Motor neuron (in vitro differentiated cells): ENCODE measurements at regions not wholly inside any gene's neighbourhood (a gene's known extent, or its start where the extent isn't known, plus 50 kb on each side); places are given as distances from the start of the nearest gene placed in this dataset.

ENCODE experiments used
- ATAC-seq, 8 experiments: fragments of 200-7000 bp; cut with Tn5 transposase; replicated peaks in 6 of 8; 2 replicates each; pipeline ENCODE4 v1.8.0; 2021; ENCODE audit warnings: mild to moderate bottlenecking in 8 of 8, moderate library complexity in 8 of 8
- H3K27ac ChIP-seq, 2 donors: fragments of 250-450 bp; sonication (Bioruptor Pico); 2 replicates each; pipeline ENCODE4 v1.9.0; 2021; ENCODE audit warnings: antibody characterized with exemption in 2 of 2, mild to moderate bottlenecking in 2 of 2, moderate library complexity in 1 of 2
- H3K4me1 ChIP-seq, 2 donors: fragments of 250-450 bp; sonication (Bioruptor Pico); replicated peaks in 1 of 2; 2 replicates each; pipeline ENCODE4 v1.6.1; 2021; ENCODE audit warnings: antibody characterized with exemption in 2 of 2, mild to moderate bottlenecking in 2 of 2, moderate library complexity in 1 of 2
- H3K4me3 ChIP-seq, 5 donors: fragments of 250-450 bp; sonication (Bioruptor Pico); 2 replicates each; pipeline ENCODE4 v1.9.0; 2021; ENCODE audit warnings: antibody characterized with exemption in 5 of 5, mild to moderate bottlenecking in 5 of 5, moderate library complexity in 4 of 5
- WGBS, 10 experiments: fragments of 450-650 bp; shearing (Covaris generic); methylation state at CpG; one replicate each; pipeline ENCODE4 v1.0.0; 2022; 5-methylcytosine and 5-hydroxymethylcytosine counted together
- in situ Hi-C, 9 experiments: fragments of 400-800 bp; cut with MboI; loops; one replicate each; pipeline ENCODE4 v1.15.0; 2021; ENCODE audit warnings: low sequenced_read_pairs in 9 of 9, low pct_unique_long_range_greater_than_20kb in 2 of 9; ENCODE audit not compliant: unreplicated experiment in 9 of 9

DNA sequence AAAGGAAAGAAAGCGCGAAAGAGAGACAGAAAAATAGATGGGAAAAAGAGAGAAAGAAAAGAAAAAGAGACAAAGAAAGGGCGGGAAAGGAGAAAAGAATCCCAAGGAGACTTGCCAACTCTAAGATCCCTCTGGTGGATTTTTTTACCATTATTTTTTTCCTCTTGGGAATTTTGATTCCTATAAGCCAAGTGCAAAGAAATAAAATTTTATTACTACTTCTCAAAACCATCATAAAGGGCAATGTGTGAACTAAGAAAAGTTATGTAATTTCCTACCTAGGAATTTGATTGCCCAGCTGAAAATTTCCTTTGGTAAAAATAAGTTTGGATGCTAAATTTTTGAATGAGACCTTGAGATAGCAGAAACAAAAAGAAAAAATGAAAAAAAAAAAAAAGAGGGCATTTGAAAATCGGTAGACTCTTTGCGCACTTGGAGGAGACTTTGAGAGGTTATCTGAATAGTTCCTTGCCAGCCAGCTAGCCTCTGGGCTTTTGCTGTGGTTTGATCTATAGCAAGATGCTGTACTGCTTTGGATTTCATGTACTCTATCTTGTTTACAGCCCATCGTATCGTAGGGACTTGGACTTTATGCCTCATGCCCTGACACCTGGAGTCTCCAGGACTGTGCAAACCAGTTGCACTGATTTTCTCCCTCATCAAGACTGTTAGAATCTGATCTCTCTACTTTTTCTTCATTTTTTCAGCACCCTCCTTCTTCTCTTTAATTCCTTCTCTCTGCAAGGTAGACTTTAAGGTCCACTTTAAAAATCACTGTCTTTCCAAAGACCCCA, 535.4 kb upstream of the MKI67 start:
- Histone ChIP-seq H3K27ac (no peak overlapping the region), H3K4me3 (no peak overlapping the region), H3K4me1 (no peaks in the 10 kb centered on the region)
- in situ Hi-C loops = no loop called here
- WGBS, 10 experiments = 31 to 95% (median 82%) methylated on average over 4 to 7 of the region's 7 CpGs
- ATAC-seq = no peak

DNA sequence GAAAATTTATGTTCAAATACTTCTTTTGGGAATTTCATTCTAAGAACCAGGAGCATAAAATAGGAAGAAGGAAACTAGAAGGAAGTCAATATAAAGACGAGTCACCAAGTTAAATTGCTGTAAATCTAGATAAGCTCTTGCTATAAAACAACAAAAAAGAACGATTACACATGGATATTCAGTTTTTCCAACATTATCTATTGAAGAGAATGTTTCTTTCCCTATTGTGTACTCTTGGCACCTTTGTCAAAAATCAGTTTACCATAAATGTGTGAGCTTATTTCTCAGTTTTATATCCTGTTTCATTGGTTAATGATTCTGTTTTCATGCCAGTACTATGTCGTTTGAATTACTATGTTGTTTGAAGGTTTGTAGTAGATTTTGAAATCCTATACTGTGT, 536.3 kb upstream of the MKI67 start:
- H3K4me3 ChIP-seq = no peak overlapping the region
- H3K27ac ChIP-seq = no peak overlapping the region
- ATAC-seq = no peak
- no peaks in the 10 kb centered on the region for H3K4me1 ChIP-seq
- in situ Hi-C loops = no loop called here
- 0 to 88% (median 53%) methylated on average over 1 to 3 of the region's 3 CpGs for WGBS, 10 experiments

DNA sequence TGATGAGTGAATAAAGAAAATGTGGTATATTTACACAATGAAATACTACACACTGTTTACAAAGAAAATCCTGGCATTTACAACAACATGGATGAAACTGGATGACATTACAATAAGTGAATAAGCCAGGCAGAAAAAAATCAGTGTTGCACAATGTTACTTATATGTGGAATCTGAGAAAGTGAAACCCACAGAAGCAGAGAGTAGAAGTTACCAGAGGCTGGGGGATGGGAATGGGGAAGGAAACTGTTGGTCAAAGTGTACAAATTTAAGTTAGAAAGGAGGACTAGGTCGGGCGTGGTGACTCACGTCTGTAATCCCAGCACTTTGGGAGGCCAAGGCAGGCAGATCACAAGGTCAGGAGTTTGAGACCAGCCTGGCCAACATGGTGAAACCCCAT, 538.5 kb upstream of the MKI67 start:
- no peak overlapping the region for H3K27ac ChIP-seq
- H3K4me3 ChIP-seq = no peak overlapping the region
- no peak for ATAC-seq
- H3K4me1 ChIP-seq = no peaks in the 10 kb centered on the region
- WGBS, 10 experiments = 90 to 100% (median 100%) methylated on average over 1 to 3 of the region's 3 CpGs; no CpG with 5 or more reads in 7 of the 10 experiments
- in situ Hi-C loops = no loop called here

DNA sequence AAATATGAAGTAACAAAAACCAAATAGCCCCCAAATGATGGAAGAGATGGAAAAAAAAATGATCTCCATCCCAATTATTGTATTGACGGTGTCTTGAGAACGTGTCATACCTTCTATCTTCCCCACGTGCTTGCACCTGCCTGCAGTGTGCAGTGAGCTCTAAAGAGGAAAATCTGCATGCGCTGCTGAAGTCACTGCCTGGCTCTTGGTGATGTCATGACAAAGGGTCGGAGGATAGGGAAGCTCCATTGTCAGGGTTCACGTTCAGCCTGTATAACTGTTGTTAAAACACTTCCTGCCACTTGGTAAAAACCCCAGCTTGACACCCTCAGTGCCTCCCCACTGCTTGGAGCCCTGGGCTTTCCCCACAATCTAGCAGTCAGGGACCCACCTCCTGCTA, 549.2 kb upstream of the MKI67 start:
- Histone ChIP-seq H3K4me1 (peaks cover 0 to 4% of the 10 kb centered on the region in 2 donors), H3K27ac (no peak overlapping the region), H3K4me3 (no peak overlapping the region)
- 17 to 100% (median 70%) methylated on average over 1 to 6 of the region's 6 CpGs; no CpG with 5 or more reads in 1 of the 10 experiments for WGBS, 10 experiments
- in situ Hi-C loops = no loop called here
- peak in 2 of 8 experiments; percentile 45 to 65 for ATAC-seq

DNA sequence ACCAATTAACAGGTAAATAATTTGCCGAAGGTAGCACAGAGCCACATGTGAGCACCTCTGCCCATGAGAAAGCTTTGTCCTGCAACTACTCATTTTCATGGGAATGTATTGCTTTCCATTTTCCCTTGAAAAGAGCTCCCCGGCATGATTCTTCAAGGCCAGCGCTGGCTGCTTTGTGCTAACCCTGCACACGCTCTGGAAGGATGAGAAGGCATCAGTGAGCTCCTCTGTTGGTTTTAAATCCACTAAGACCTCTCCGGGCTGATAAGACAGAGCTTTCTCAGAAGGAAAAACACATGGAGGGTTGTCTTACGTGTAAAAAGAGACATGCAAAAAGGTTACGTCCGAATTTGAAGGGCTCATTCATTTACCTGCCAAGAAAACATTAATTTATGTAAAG, 553.9 kb upstream of the MKI67 start:
- Histone ChIP-seq H3K4me3 (no peak overlapping the region), H3K27ac (no peak overlapping the region), H3K4me1 (peaks cover 0 to 11% of the 10 kb centered on the region in 2 donors)
- in situ Hi-C loops = no loop called here
- no peak for ATAC-seq
- WGBS, 10 experiments = 26 to 89% (median 61%) methylated on average over 1 to 7 of the region's 8 CpGs

DNA sequence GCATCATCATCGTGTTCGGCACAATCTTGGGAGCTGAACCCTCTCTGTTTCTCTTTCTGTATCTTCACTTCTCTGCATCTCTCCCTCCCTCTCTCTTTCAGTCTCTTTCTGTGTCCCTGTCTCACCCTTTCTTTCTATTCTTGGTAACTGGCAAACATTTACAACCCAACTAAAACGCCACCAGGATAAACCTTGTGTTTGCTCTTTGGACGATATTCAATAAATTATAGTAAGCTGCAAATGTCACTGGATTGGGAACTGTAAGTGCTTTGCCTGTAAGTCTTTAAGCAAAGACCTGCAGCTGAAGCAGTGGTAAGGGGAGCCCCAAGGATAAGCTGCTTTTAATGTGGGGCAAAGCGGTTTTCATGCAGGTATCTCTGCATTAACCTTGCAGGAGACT, 558.0 kb upstream of the MKI67 start:
- Histone ChIP-seq H3K27ac (no peak overlapping the region), H3K4me3 (no peak overlapping the region), H3K4me1 (peaks cover 26 to 37% of the 10 kb centered on the region in 2 donors)
- WGBS, 10 experiments = 20 to 95% (median 66%) methylated on average over 1 to 4 of the region's 5 CpGs; no CpG with 5 or more reads in 4 of the 10 experiments
- in situ Hi-C loops = no loop called here
- ATAC-seq = no peak

DNA sequence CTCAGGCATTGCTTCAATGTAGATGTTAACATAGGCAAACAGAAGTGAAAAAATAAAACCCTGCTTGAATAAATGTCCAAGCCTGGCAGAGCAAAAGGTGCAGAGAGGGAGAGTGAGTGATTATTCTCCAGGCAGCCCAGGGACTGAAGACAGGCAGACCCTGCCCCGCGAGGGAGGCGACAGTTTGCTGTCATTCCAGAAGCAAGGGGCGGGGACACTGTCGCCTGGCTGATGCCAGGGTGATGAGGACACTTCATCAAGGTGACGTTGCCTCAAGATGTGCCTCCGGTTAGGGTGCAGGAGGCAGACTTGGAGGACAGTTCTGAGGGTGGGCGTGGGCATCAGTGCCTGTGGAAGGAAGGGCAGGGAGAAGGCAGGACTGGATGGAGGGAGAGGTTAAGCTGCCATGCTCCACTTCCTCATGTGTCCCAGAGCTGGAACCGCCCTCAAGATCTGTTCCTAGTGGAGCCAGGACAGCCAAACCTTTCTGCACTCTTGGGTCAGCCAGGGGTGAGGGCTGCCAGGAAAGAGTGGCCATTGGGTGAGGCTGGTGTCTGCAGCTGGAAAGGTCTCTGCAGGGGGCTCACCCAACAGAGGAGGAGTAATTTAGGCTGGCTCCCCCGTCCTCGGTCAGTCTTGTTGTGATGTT, 560.5 kb upstream of the MKI67 start:
- Histone ChIP-seq H3K4me3 (no peak overlapping the region), H3K27ac (peak overlapping the region in 1 of 2 donors; percentile 16), H3K4me1 (peaks cover 38 to 43% of the 10 kb centered on the region in 2 donors)
- 33 to 100% (median 55%) methylated on average over 1 to 4 of the region's 11 CpGs; no CpG with 5 or more reads in 3 of the 10 experiments for WGBS, 10 experiments
- in situ Hi-C loops = no loop called here
- peak in 5 of 8 experiments; percentile 74 to 82 (median 77) for ATAC-seq

DNA sequence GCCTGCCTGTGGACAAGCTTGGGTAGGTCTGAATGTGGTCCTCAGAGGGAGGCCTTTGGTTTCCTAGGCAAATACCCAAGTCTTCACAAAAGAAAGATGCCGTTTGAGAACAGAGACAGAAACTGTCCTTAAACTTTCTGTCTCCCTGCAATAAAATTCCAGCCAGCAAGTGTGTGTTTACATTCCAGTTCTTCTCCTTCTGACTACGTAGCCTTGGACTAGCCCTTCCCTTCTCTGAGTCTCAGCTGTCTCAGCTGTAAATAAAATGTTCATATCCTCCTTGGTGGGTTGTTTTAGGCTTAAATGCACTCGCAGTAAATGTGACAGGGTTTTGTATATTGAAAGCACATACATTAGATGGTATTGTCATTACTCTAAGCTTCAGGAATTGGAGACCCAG, 561.2 kb upstream of the MKI67 start:
- Histone ChIP-seq H3K4me1 (peaks cover 38 to 43% of the 10 kb centered on the region in 2 donors), H3K27ac (no peak overlapping the region), H3K4me3 (no peak overlapping the region)
- ATAC-seq = no peak
- in situ Hi-C loops = no loop called here
- WGBS, 10 experiments = 13 to 90% (median 52%) methylated on average over 1 to 3 of the region's 3 CpGs; no CpG with 5 or more reads in 1 of the 10 experiments

DNA sequence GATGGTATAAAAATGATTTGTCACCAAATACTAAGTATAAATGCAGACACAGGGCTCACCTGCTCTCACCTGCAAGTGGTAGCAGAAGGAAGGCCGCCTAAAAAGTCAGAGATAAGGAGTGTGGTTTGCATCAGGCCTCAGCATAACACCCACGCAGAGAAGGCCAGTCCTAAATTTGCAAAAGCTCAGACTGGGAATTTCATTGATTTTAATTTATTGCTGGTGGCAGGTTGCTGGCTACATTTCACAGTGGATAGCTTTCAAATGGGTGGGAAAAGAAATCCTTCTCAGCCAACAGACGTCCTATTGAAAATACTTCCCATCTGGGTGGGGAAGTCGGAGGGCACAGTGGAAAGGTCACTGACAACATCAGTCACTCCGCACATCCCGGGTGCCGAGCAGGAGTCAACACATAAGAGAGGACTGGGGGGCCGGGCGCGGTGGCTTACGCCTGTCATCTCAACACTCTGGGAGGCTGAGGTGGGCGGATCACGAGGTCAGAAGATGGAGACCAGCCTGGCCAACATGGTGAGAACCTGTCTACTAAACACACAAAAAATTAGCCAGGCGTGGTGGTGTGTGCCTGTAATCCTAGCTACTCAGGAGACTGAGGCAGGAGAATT, 561.8 kb upstream of the MKI67 start:
- no peak overlapping the region for H3K4me3 ChIP-seq
- ATAC-seq = peak in 3 of 8 experiments; percentile 35 to 52 (median 38)
- peak overlapping the region in 1 of 2 donors; percentile 14 for H3K27ac ChIP-seq
- H3K4me1 ChIP-seq = peaks cover 38 to 43% of the 10 kb centered on the region in 2 donors
- in situ Hi-C loops = no loop called here
- 0 to 84% (median 51%) methylated on average over 1 to 10 of the region's 14 CpGs; no CpG with 5 or more reads in 5 of the 10 experiments for WGBS, 10 experiments

DNA sequence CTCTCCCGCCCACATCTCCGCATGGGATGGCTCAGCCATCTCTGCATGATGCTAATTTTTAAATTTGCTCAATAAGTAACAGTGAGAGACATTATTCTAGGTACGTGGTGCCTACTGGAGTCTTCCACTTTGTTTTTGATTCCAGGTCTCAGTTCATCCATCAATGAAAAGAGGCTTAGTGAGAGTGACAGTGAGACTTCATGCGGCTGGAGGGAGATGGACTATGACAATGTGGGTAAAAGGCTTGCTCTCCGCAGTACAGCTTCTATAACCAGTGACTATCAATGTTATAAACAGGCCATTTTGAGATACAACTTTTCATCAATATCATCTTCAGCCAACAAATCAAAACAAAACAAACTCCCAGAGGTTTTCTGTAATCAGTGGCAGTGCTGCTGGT, 563.4 kb upstream of the MKI67 start:
- no peak overlapping the region for H3K27ac ChIP-seq
- ATAC-seq = no peak
- peaks cover 53 to 54% of the 10 kb centered on the region in 2 donors for H3K4me1 ChIP-seq
- in situ Hi-C loops = no loop called here
- WGBS, 10 experiments = 20 to 100% (median 50%) methylated on average over 2 to 4 of the region's 5 CpGs; no CpG with 5 or more reads in 3 of the 10 experiments
- H3K4me3 ChIP-seq = no peak overlapping the region

DNA sequence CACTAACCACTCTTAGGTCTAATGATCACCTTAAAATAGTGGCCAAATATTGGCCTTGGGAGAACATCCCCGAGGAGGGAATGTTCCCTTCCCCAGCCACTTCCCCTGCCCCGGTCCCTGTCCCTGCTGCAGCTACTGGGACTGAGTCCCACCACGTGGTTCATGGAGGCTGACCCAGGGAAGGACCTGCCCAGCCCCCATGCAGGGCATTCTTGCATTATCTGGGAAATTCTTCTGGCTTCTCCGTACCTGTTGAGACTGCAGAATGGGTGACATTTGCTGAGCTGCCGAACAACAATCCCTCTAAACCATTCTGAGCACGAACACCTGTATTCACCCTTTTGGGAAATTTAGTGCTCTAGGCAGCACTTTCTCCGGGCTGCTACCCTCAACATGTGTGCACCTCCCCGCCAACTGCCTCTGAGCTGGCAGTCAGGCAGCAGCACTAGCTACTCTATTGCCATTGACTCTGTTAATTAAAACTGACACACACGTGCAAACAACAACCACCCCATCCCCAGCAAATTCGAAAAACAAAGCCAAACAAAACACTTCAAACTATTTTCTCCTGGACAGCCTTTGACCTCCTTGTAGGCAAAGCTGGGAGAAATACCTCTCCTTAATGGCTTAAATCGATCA, 567.4 kb upstream of the MKI67 start:
- H3K27ac ChIP-seq = no peak overlapping the region
- in situ Hi-C loops = no loop called here
- H3K4me1 ChIP-seq = peaks cover 33 to 44% of the 10 kb centered on the region in 2 donors
- peak in 4 of 8 experiments; percentile 36 to 54 (median 44) for ATAC-seq
- no peak overlapping the region for H3K4me3 ChIP-seq
- 0 to 84% (median 57%) methylated on average over 1 to 9 of the region's 11 CpGs; no CpG with 5 or more reads in 3 of the 10 experiments for WGBS, 10 experiments

DNA sequence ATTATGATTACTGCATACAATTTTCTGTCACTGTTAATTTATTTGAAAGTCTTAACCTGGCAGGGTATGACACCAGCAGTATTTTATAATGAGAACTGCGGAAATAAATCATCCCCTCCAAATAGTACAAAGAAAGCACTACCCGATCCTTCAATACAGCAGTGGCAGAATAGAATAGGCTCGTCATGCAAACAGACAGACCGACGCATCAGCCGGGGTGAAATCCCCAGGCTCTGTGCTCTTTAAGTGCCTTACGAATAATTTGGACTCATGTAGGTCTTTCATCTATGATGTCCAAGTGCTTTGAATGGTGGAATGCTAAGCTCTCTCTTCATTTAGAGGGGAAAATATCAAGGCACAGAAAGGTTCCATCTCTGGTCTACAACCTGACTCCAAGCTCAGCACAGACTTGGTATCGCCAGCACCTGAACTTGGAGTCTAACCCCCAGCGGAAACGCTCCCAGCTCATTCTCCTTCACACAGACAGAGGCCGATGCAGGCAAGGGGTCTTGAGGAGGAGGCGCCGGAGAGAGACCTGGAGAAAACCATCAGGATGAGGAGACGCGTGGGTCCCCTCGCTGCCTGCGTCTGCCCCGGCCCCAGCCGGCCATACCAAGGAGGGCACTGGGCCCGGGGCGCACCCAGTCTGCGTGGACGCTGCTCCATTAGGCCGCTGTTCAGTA, 568.1 kb upstream of the MKI67 start:
- in situ Hi-C loops = no loop called here
- 0 to 83% (median 59%) methylated on average over 1 to 18 of the region's 24 CpGs; no CpG with 5 or more reads in 1 of the 10 experiments for WGBS, 10 experiments
- Histone ChIP-seq H3K4me3 (no peak overlapping the region), H3K4me1 (peaks cover 33 to 43% of the 10 kb centered on the region in 2 donors), H3K27ac (no peak overlapping the region)
- ATAC-seq = peak in 5 of 8 experiments; percentile 25 to 70 (median 60)
